SK-N-SH (cell line): ENCODE measurements at regions not wholly inside any gene's neighbourhood (a gene's known extent, or its start where the extent isn't known, plus 50 kb on each side); places are given as distances from the start of the nearest gene placed in this dataset.
A peak's percentile ranks its signal among the peaks of the same experiment; 100 is the strongest.

Source experiments
- CTCF ChIA-PET: fragments of 300-600, 350-600 bp; formaldehyde crosslinking; extraction: SDS; loops from one replicate; lab custom pipeline; 2021; lab: Yijun Ruan, JAX
- POLR2A ChIA-PET: fragments of 350-600 bp; sonication (Branson Sonifier 250); formaldehyde crosslinking; extraction: SDS; loops from one replicate; lab custom pipeline; 2020; ENCODE audit warnings: antibody characterized with exemption, inconsistent platforms; lab: Yijun Ruan, JAX
- DNase-seq: peaks from one replicate; pipeline ENCODE4 v3.0.0; 2012
- H2AFZ ChIP-seq: fragments of 200-600 bp; sonication (generic); 2 replicates; pipeline ENCODE4 v1.8.1; 2016; ENCODE audit warnings: antibody characterized with exemption, mild to moderate bottlenecking, low read depth
- H3F3A ChIP-seq: fragments of 200-600 bp; sonication (generic); replicated peaks from 2 replicates; pipeline ENCODE3; 2016; ENCODE audit warnings: antibody characterized with exemption, mild to moderate bottlenecking; ENCODE audit not compliant: insufficient read depth
- H3K27ac ChIP-seq, 2 experiments: fragments of 200-500 bp in 1 of 2; fragments of 200-600 bp in 1 of 2; sonication (Bioruptor generic) in 1 of 2; sonication (generic), shearing (Covaris generic) in 1 of 2; 2 replicates each; pipeline versions ENCODE4 v1.5.1 to v1.6.1; 2014 to 2016; ENCODE audit warnings: low read depth in 2 of 2, inconsistent platforms in 1 of 2, low read length in 1 of 2, mild to moderate bottlenecking in 1 of 2, mixed read lengths in 1 of 2
- H3K27me3 ChIP-seq: fragments of 200-600 bp; sonication (generic), shearing (Covaris generic); 2 replicates; pipeline ENCODE4 v1.6.1; 2016; ENCODE audit warnings: mixed run types; ENCODE audit not compliant: insufficient read depth
- H3K36me3 ChIP-seq, 2 experiments: fragments of 200-500 bp in 1 of 2; fragments of 200-600 bp in 1 of 2; sonication (Bioruptor generic) in 1 of 2; sonication (generic) in 1 of 2; replicated peaks in 1 of 2; 2 replicates each; pipeline versions ENCODE3 to v1.5.1; 2014 to 2016; ENCODE audit warnings: low read length in 1 of 2, mild to moderate bottlenecking in 1 of 2; ENCODE audit not compliant: insufficient read depth in 2 of 2, control insufficient read depth in 1 of 2
- H3K4me1 ChIP-seq, 2 experiments: fragments of 200-500 bp in 1 of 2; fragments of 200-600 bp in 1 of 2; sonication (Bioruptor generic) in 1 of 2; sonication (generic), shearing (Covaris generic) in 1 of 2; 2 replicates each; pipeline versions ENCODE4 v1.5.1 to v1.6.1; 2014 to 2016; ENCODE audit warnings: low read depth in 1 of 2, low read length in 1 of 2, mixed run types in 1 of 2; ENCODE audit not compliant: insufficient read depth in 2 of 2, control insufficient read depth in 1 of 2
- H3K4me2 ChIP-seq: fragments of 200-600 bp; sonication (generic), shearing (Covaris generic); 2 replicates; pipeline ENCODE4 v1.6.1; 2017; ENCODE audit warnings: mixed run types
- H3K4me3 ChIP-seq, 2 experiments: fragments of 200-500 bp in 1 of 2; fragments of 200-600 bp in 1 of 2; sonication (Bioruptor generic) in 1 of 2; sonication (generic), shearing (Covaris generic) in 1 of 2; 2 replicates each; pipeline versions ENCODE4 v1.5.1 to v1.8.1; 2014 to 2016; ENCODE audit warnings: low read depth in 2 of 2, inconsistent platforms in 1 of 2, low read length in 1 of 2, mild to moderate bottlenecking in 1 of 2, mixed read lengths in 1 of 2, moderate library complexity in 1 of 2
- H3K79me2 ChIP-seq: fragments of 200-600 bp; sonication (generic); 2 replicates; pipeline ENCODE4 v1.8.1; 2017; ENCODE audit warnings: mild to moderate bottlenecking; ENCODE audit not compliant: insufficient read depth
- H3K9ac ChIP-seq: fragments of 200-600 bp; sonication (generic); 2 replicates; pipeline ENCODE4 v1.6.1; 2017; ENCODE audit warnings: mixed run types
- H3K9me2 ChIP-seq: fragments of 200-600 bp; sonication (generic); 2 replicates; pipeline ENCODE4 v1.6.1; 2017; ENCODE audit warnings: mixed run types
- H3K9me3 ChIP-seq: fragments of 200-600 bp; sonication (generic); 2 replicates; pipeline ENCODE4 v1.6.1; 2017; ENCODE audit warnings: mixed run types, mild to moderate bottlenecking, moderate library complexity
- H4K20me1 ChIP-seq: fragments of 200-600 bp; sonication (generic); 2 replicates; pipeline ENCODE4 v1.6.1; 2017; ENCODE audit warnings: mild to moderate bottlenecking, mixed run types; ENCODE audit not compliant: insufficient read depth
- EP300 ChIP-seq, 2 experiments: IDR thresholded peaks; 2 replicates each; pipeline versions ENCODE4 v1.4.0 to v1.6.1; 2012; ENCODE audit warnings: borderline replicate concordance in 1 of 2, low read depth in 1 of 2, low read length in 1 of 2
- EZH2phosphoT487 ChIP-seq: fragments of 200-600 bp; sonication (generic); IDR thresholded peaks from 2 replicates; pipeline ENCODE4 v1.6.1; 2017; ENCODE audit warnings: low read depth, mixed run types, mild to moderate bottlenecking, antibody characterized with exemption, moderate library complexity, borderline replicate concordance
- FOXJ3 ChIP-seq: sonication (generic); formaldehyde crosslinking; IDR thresholded peaks from 2 replicates; pipeline ENCODE4 v1.5.1; 2020; ENCODE audit warnings: mild to moderate bottlenecking, missing genetic modification reagents
- GATA2 ChIP-seq: sonication (generic); formaldehyde crosslinking; IDR thresholded peaks from 2 replicates; pipeline ENCODE4 v1.5.0; 2020; ENCODE audit warnings: mild to moderate bottlenecking, missing genetic modification reagents
- MXI1 ChIP-seq: IDR thresholded peaks from 2 replicates; pipeline ENCODE4 v1.6.1; 2012; ENCODE audit warnings: mild to moderate bottlenecking, low read depth, low read length, improper control_type of control experiment
- NRF1 ChIP-seq: IDR thresholded peaks from 2 replicates; pipeline ENCODE4 v1.6.1; 2012; ENCODE audit warnings: low read depth, mild to moderate bottlenecking, low read length
- POLR2AphosphoS5 ChIP-seq: IDR thresholded peaks from 2 replicates; pipeline ENCODE4 v1.6.1; 2012; ENCODE audit warnings: low read depth, low read length
- RAD21 ChIP-seq: IDR thresholded peaks from 2 replicates; pipeline ENCODE4 v1.6.1; 2012; ENCODE audit warnings: mild to moderate bottlenecking, low read length
- RCOR1 ChIP-seq: fragments of 150-350 bp; IDR thresholded peaks from 2 replicates; pipeline ENCODE4 v1.6.1; 2017; ENCODE audit warnings: antibody characterized with exemption, low read length
- RFX5 ChIP-seq: IDR thresholded peaks from 2 replicates; pipeline ENCODE4 v1.6.1; 2012; ENCODE audit warnings: mild to moderate bottlenecking, improper control_type of control experiment, low read length
- RXRA ChIP-seq: IDR thresholded peaks from 2 replicates; pipeline ENCODE4 v1.4.0; 2012; ENCODE audit warnings: low read depth, mild to moderate bottlenecking, borderline replicate concordance
- SMC3 ChIP-seq: IDR thresholded peaks from 2 replicates; pipeline ENCODE4 v1.6.1; 2012; ENCODE audit warnings: low read depth, low read length, improper control_type of control experiment
- TAF1 ChIP-seq: IDR thresholded peaks from 2 replicates; pipeline ENCODE4 v1.6.1; 2012; ENCODE audit warnings: low read depth, mild to moderate bottlenecking, low read length, moderate library complexity, borderline replicate concordance
- TEAD4 ChIP-seq: IDR thresholded peaks from 2 replicates; pipeline ENCODE4 v1.4.0; 2012; ENCODE audit warnings: mild to moderate bottlenecking, borderline replicate concordance; ENCODE audit not compliant: insufficient read depth
- YY1 ChIP-seq: IDR thresholded peaks from 2 replicates; pipeline ENCODE4 v1.4.0; 2012; ENCODE audit warnings: low read depth, mild to moderate bottlenecking
- WGBS: methylation state at CpG from one replicate; pipeline ENCODE4 v1.1.6; 2017; ENCODE audit warnings: low lambda C conversion rate; 5-methylcytosine and 5-hydroxymethylcytosine counted together
- TF ChIP-seq, protein P1 (sequence below): IDR thresholded peaks from 2 replicates; pipeline ENCODE4; 2012
- TF ChIP-seq, protein P2 (sequence below): fragments of 150-350 bp; IDR thresholded peaks from 2 replicates; pipeline ENCODE4 v1.6.1; 2017; ENCODE audit warnings: antibody characterized with exemption, low read length, low read depth, borderline replicate concordance
- TF ChIP-seq, protein P3 (sequence below): fragments of 150-350 bp; IDR thresholded peaks from 2 replicates; pipeline ENCODE4 v1.6.1; 2016; ENCODE audit warnings: mild to moderate bottlenecking, low read depth, low read length
- TF ChIP-seq, protein P4 (sequence below): IDR thresholded peaks from 2 replicates; pipeline ENCODE4 v1.6.1; 2012; ENCODE audit warnings: mild to moderate bottlenecking, low read depth, low read length, moderate library complexity
- TF ChIP-seq, protein P5 (sequence below): IDR thresholded peaks from 2 replicates; pipeline ENCODE4 v1.4.0; 2012; ENCODE audit warnings: low read depth, borderline replicate concordance

DNA sequence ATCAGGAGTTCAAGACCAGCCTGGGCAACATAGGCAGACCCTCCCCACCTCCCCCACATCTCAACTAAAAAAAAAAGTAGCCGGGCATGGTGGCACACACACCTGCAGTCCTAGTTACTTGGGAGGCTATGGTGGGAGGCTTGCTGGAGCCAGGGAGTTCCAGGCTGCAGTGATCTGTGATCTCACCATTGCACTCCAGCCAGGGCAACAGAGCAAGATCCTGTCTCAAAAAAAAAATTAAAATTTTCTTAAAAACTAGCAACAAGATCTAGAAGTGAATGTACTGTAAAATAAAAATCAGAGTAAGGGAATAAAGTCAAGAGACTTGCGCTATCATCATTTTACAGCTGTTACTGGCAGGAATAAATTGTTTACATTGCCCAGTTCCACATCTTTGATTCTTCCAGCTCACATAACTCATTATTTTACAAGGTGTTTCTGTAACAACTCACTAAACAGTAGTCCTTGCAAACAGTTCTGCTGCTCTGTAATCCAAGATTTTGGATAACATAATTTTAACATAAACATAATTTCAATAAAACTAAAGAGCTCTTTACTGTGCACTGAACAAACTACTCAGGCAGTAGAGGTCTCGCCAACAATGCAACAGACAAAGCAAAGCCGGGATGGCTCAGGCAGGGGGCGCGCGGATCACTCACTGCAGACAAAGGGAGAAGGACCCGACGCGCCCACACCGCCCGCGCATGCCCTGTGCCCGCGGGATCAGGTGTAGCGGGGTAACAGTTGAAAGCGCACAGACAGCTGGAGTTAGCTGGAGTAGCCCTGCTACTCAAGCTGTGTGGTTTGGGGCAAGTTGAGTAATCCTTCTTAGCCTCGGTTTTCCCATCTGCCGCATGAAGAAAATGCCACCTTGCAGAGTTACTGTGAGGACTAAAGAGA, 73.3 kb upstream of the NFE2L3 start:
- Histone ChIP-seq H3K36me3 (no peaks in the 10 kb centered on the region), H3K27ac (no peak overlapping the region), H3K27me3 (peaks cover 46% of the 10 kb centered on the region; the same call in 1 of the 2 replicates), H3K79me2 (no peaks in the 10 kb centered on the region), H3K4me2 (0 out of 2 replicates have a peak overlapping the region, but pooled peaks have one; percentile 48), H3K4me3 (peak overlapping the region in 1 of 2 experiments; percentile 19; a peak in 1 of 4 replicates), H3K9ac (no peak overlapping the region), H3K9me2 (no peaks in the 10 kb centered on the region), H3F3A (no peaks in the 10 kb centered on the region), H4K20me1 (no peaks in the 10 kb centered on the region), H3K4me1 (peaks cover 3 to 7% of the 10 kb centered on the region in 2 experiments; a peak in 2 of 4 replicates), H2AFZ (peak overlapping the region; percentile 3; the same call in 1 of the 2 replicates), H3K9me3 (no peaks in the 10 kb centered on the region)
- CTCF ChIA-PET: interaction anchor here (0.6 to 15.5 kb wide), 31 partner anchors 11 to 1065 kb away, joined by 3 to 363 read pairs (median 4); partner anchors contain the start of genes CBX3, HNRNPA2B1, HOXA5 and NFE2L3
- WGBS: 13% methylated on average over 19 of the region's 19 CpGs
- POLR2A ChIA-PET: interaction anchor here (0.7 to 1.6 kb wide), 3 partner anchors 121 to 244 kb away, joined by 3 to 8 read pairs (median 4); partner anchors contain the start of gene CBX3
- peak; percentile 90 for DNase-seq
- TF ChIP-seq NRF1 (peak; percentile 81), RXRA (no peak), SMC3 (peak; percentile 80), MXI1 (peak; percentile 19; the same call in 1 of the 2 replicates), TAF1 (no peak), TEAD4 (no peak), FOXJ3 (CRISPR knock-in tag) (no peak), POLR2AphosphoS5 (no peak), RCOR1 (no peak), GATA2 (no peak), YY1 (no peak), EZH2phosphoT487 (no peak), EP300 (IDR thresholded peaks at IDR 0.05; ENCODE audit: borderline replicate concordance in 1 of 2, low read depth in 1 of 2, low read length in 1 of 2) (no peak), RFX5 (no peak), RAD21 (peak; percentile 73)
- TF ChIP-seq, protein P1, sequence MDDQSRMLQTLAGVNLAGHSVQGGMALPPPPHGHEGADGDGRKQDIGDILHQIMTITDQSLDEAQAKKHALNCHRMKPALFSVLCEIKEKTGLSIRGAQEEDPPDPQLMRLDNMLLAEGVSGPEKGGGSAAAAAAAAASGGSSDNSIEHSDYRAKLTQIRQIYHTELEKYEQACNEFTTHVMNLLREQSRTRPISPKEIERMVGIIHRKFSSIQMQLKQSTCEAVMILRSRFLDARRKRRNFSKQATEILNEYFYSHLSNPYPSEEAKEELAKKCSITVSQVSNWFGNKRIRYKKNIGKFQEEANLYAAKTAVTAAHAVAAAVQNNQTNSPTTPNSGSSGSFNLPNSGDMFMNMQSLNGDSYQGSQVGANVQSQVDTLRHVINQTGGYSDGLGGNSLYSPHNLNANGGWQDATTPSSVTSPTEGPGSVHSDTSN: no peak
- TF ChIP-seq, protein P2, sequence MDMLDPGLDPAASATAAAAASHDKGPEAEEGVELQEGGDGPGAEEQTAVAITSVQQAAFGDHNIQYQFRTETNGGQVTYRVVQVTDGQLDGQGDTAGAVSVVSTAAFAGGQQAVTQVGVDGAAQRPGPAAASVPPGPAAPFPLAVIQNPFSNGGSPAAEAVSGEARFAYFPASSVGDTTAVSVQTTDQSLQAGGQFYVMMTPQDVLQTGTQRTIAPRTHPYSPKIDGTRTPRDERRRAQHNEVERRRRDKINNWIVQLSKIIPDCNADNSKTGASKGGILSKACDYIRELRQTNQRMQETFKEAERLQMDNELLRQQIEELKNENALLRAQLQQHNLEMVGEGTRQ: no peak
- TF ChIP-seq, protein P3, sequence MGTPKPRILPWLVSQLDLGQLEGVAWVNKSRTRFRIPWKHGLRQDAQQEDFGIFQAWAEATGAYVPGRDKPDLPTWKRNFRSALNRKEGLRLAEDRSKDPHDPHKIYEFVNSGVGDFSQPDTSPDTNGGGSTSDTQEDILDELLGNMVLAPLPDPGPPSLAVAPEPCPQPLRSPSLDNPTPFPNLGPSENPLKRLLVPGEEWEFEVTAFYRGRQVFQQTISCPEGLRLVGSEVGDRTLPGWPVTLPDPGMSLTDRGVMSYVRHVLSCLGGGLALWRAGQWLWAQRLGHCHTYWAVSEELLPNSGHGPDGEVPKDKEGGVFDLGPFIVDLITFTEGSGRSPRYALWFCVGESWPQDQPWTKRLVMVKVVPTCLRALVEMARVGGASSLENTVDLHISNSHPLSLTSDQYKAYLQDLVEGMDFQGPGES: no peak
- TF ChIP-seq, protein P4, sequence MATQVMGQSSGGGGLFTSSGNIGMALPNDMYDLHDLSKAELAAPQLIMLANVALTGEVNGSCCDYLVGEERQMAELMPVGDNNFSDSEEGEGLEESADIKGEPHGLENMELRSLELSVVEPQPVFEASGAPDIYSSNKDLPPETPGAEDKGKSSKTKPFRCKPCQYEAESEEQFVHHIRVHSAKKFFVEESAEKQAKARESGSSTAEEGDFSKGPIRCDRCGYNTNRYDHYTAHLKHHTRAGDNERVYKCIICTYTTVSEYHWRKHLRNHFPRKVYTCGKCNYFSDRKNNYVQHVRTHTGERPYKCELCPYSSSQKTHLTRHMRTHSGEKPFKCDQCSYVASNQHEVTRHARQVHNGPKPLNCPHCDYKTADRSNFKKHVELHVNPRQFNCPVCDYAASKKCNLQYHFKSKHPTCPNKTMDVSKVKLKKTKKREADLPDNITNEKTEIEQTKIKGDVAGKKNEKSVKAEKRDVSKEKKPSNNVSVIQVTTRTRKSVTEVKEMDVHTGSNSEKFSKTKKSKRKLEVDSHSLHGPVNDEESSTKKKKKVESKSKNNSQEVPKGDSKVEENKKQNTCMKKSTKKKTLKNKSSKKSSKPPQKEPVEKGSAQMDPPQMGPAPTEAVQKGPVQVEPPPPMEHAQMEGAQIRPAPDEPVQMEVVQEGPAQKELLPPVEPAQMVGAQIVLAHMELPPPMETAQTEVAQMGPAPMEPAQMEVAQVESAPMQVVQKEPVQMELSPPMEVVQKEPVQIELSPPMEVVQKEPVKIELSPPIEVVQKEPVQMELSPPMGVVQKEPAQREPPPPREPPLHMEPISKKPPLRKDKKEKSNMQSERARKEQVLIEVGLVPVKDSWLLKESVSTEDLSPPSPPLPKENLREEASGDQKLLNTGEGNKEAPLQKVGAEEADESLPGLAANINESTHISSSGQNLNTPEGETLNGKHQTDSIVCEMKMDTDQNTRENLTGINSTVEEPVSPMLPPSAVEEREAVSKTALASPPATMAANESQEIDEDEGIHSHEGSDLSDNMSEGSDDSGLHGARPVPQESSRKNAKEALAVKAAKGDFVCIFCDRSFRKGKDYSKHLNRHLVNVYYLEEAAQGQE: no peak
- TF ChIP-seq, protein P5, sequence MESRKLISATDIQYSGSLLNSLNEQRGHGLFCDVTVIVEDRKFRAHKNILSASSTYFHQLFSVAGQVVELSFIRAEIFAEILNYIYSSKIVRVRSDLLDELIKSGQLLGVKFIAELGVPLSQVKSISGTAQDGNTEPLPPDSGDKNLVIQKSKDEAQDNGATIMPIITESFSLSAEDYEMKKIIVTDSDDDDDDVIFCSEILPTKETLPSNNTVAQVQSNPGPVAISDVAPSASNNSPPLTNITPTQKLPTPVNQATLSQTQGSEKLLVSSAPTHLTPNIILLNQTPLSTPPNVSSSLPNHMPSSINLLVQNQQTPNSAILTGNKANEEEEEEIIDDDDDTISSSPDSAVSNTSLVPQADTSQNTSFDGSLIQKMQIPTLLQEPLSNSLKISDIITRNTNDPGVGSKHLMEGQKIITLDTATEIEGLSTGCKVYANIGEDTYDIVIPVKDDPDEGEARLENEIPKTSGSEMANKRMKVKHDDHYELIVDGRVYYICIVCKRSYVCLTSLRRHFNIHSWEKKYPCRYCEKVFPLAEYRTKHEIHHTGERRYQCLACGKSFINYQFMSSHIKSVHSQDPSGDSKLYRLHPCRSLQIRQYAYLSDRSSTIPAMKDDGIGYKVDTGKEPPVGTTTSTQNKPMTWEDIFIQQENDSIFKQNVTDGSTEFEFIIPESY: no peak
